ENCODE measurements at regions not wholly inside any gene's neighbourhood (a gene's known extent, or its start where the extent isn't known, plus 50 kb on each side); places are given as distances from the start of the nearest gene placed in this dataset.

DNA sequence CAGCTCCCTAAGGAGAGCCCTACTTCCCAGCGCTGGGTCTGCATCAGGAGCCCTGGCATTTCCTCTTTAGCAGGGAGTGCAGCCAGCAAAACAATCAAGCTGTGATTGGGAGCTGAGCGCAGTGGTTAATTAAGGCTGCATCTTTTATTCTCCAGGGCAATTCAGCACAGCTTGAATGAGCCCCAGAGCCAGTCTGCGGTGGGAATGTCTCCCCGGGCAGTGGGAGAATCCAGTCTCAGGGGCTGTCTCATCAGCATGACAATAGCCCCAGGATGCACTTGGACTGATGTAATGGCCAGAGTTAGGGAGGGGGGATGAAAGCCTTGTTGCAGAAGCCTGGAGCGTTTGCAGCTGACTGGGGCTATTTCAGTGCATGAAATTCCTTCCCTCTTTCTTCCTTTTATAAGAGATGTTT is 292.6 kb upstream of the SOX9 start (continued):
- TF ChIP-seq HDAC2 (IDR thresholded peaks at IDR 0.05; ENCODE audit: borderline replicate concordance in 1 of 2, low read depth in 2 of 2, low read length in 2 of 2) = peak; percentile 97 to 98
- TF ChIP-seq KDM4A (IDR thresholded peaks at IDR 0.05; ENCODE audit: low read depth, low read length, severe bottlenecking) = no peak
- TF ChIP-seq TCF12 (IDR thresholded peaks at IDR 0.05; ENCODE audit: low read depth, low read length) = peak; percentile 74; the same call in 1 of the 2 replicates
- TF ChIP-seq EZH2 (IDR thresholded peaks at IDR 0.05; ENCODE audit: low read depth, low read length, severe bottlenecking) = no peak
- peak; percentile 95; the same call in 1 of the 2 replicates for TF ChIP-seq KDM1A (IDR thresholded peaks at IDR 0.05; ENCODE audit: borderline replicate concordance, low read length)
- TF ChIP-seq EP300 (IDR thresholded peaks at IDR 0.05; ENCODE audit: borderline replicate concordance in 1 of 2, low read depth in 2 of 2, low read length in 2 of 2) = peak in 1 of 2 experiments; percentile 82; a peak in 2 of 3 replicates
- peak; percentile 89 for TF ChIP-seq TEAD4 (IDR thresholded peaks at IDR 0.05; ENCODE audit: low read depth, low read length)
- 0 out of 2 replicates have a peak, but pooled peaks have one; percentile 46 for TF ChIP-seq JUN (IDR thresholded peaks at IDR 0.05; ENCODE audit: low read depth, low read length)
- TF ChIP-seq SIN3A (conservative IDR thresholded peaks at IDR 0.05 in 1 of 2, IDR thresholded peaks at IDR 0.05 in 1 of 2; ENCODE audit: low read depth in 1 of 2, low read length in 2 of 2) = no peak
- peak; percentile 82 for TF ChIP-seq NANOG (IDR thresholded peaks at IDR 0.05; ENCODE audit: insufficient read depth, low read depth, low read length, poor library complexity, severe bottlenecking)
